Dermis microvascular lymphatic vessel endothelial cell (primary cell): ENCODE measurements at regions not wholly inside any gene's neighbourhood (a gene's known extent, or its start where the extent isn't known, plus 50 kb on each side); places are given as distances from the start of the nearest gene placed in this dataset.
"Not testable (repeated sequence)": the region's sequence is repeated elsewhere in the genome, so short reads cannot be mapped to it uniquely, and the experiment has no call there.

Experiments
- DNase-seq, 2 donors: peaks; one replicate each; pipeline versions ENCODE4 v3.0.0 to v3.0.0-alpha.2; 2010; ENCODE audit warnings: low read depth in 2 of 2

DNA sequence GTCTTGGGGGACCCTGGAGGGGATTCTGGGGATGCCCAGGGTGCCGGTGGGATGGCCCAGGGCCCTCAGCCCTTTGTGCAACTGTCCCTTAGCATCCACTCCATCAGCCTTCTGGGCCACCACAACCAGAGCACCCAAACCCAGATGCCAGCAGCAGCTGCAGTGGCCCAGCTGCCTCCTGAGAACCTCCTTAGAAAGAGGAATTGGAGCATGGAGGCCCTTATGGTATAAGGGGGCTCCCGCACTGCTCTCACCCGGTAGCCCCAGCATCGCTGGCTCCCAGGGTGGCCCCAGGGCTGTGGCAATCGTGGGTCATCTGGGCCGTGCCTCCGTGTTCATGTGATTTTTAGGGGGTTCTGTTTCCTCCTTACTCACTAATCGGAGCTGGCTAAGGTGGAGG is 463.3 kb downstream of the ICE1 start:
- DNase-seq, result no peak

DNA sequence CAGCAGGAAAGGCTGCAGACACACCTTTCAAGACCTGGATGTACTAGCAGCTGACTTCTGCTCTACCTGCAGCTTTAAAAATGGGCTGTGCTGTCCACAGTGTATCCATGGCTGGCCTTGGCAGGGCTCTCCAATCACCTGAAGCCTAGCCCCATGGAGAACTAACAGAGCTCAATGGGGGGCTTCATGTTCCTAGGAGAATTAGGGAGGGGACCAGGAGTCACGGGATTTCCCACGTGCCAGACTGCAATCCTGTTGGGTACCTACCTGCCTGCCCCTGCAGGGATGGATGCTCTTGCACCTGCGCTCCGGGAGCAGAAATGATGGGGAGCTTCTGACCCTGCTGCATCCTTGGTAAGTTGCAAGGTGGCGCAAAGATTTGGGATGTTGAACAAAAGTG is 462.1 kb downstream of the ICE1 start:
- DNase-seq, result no peak

DNA sequence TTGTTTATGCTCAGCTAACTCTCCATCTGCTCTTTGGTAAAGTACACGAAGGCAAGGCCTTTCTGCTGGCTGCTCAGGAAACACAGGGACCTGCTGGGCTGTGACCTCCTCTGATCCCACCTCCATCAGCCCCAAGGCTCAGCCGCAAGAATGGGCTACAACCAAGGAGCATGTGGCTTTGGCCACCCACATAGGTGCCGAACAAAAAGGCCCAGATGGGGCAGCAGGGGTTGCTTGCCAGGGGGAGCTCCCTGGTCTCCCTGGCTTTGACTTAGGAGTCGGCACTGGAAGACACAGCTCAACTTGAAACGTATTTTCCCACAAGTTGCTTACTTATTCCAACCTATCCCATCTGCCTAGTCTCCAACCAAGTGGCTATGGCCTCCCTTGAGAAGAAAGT is 461.1 kb downstream of the ICE1 start:
- no peak for DNase-seq

DNA sequence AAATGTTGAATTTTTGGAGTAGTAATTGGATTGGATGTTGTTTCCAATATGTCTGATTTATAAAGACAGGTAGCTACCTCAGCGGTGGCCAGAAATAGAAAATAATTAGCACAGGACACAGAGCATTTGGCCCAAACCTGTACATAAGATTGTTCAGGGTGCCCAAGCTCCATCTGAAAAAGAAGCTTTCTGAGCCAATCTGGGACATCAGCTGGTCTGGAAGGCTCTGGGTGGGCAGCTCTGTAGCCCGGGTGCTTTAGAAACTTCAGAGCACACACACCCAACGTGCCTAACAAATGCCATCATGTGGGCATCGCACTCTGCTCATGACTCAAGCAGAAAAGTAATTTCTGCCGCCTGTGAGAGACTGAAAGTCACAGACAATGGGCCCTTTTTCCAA is 460.7 kb downstream of the ICE1 start:
- DNase-seq, result no peak

DNA sequence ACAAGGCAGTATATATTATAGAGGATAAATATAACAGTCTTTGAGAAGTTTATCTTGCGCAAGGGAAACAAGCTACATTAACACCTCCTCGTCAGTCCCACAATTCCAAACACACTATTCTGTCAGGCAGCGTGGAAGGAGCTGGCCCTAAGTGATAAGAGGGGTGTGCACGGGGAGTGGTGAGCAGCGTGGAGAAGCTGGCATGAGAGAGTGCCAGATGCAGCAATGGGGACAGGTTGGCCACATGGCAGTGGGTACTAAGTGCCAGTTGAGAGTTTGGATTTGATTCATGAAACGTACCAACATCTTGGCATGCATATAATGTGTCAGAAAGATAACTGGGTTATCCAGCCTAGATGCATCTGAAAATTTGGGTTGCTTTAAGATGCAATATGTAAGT is 460.2 kb downstream of the ICE1 start:
- no peak for DNase-seq

DNA sequence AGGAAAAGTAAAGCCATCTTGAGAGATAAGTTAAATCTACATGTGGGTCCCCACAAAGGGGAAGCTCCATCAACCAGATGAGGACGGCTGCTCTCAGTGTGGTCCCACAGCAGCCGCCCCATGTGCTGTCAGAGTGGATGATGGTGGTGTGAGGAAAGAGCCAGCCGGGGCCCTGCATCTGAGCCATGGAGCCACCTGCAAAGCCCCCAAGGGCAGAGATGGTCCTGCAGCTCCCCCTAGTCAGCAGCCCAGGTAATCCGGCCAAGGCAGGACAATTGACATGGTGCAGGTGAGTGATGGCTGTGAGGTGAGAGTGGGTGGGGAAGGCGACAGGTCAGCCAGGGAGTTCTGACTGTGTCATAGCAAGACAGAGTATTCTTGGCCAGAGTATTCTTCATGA is 458.8 kb downstream of the ICE1 start:
- DNase-seq, result no peak

DNA sequence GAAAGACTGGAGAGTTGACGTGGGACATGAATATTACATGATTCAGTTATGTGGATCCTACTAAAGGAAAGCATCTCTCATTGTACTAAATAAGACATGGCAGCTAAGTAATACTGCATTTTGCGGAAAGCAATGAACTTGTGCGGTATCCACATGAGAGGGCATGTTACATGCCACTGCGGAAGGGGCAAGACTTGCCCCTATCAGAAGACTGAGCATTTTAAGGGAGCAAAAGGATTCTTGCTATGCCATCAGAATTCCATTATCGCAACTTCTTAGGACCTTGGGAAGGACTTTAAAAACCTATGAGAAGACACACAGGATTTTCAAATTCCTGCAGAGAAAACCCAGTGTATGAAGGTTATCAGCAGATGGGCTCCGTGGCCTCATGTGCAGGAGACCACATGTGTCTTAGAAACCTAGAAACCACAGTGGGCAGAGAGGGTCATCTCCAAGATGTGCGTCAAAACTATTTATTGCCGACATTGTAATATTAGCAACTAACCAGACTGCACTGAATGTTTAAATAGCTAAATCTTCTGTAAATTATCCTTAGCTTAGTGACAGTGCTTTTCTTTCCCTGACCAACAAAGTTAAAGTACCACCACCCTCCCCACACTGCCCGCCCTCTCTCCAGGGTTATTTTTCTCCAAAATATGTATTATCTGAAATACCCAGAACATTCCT is 457.7 kb downstream of the ICE1 start:
- no peak for DNase-seq

DNA sequence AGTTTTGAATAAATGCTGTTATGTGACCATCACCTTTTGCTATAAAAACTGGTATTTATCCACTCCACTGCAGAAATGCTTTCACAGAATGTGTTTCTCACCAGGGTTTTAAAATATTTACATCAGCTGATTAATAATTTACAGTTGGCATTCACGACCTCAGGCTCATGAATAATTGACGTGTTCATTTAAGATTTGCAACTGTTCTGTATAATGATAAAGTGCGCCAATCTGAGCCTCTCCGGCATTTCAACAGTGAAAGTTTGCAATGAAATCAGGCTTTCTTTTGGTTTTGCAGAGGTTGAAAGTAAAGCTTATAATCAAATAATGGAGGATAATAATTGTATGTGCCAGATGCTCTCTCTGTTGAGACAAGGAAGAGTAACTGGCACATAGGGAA is 434.9 kb downstream of the ICE1 start:
- DNase-seq, result no peak

DNA sequence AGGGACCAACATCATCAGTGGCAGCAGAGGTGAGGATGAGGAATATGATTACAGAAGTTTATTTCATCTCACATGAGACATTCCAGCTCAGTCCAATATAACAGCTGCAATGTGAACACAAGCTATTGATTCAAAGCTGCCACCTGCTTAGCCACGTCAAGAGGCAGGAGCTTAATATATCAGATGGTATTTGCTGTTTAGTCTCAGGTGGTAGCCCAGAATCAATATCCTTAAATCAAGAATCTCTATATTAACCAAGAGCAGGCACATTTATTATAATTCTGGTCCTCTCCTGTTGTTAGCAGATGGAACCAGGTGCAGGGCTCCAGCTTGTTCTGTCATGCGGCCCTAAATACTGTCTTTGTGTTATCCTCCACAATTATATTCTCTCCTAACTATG is 431.6 kb downstream of the ICE1 start:
- no peak for DNase-seq

DNA sequence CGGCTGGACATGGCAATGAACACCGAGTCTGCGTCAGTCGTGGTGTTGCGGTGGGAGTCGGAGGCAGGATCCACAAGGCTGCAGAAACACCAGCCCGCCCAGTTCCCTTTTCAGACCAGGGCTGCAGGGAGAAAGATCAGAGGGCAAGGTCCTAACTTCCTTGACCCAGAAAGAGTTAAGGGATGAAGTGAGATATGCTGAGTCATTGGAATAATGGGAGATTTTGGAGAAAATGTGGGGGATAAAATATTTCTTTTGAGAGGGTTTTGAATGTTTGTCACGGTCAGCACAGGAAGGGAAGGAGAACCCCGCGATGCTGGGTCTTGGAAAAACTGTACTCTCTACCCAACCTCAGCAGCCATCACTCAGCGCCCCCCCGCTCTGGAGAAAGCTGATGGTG is 416.0 kb downstream of the ICE1 start:
- DNase-seq, result no peak

DNA sequence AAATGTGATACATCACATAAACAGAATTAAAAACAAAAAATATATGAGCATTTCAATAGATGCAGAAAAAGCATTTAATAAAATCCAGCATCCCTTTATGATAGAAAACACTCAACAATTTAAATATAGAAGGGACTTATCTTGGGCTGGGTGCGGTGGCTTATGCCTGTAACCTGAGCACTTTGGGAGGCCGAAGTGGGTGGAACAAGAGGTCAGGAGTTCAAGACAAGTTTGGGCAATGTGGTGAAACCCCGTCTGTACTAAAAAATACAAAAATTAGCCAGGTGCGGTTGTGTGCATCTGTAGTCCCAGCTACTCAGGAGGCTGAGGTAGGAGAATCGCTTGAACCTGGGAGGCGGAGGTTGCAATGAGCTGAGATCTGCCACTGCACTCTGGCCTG is 409.1 kb downstream of the ICE1 start:
- DNase-seq, result not testable (repeated sequence)

DNA sequence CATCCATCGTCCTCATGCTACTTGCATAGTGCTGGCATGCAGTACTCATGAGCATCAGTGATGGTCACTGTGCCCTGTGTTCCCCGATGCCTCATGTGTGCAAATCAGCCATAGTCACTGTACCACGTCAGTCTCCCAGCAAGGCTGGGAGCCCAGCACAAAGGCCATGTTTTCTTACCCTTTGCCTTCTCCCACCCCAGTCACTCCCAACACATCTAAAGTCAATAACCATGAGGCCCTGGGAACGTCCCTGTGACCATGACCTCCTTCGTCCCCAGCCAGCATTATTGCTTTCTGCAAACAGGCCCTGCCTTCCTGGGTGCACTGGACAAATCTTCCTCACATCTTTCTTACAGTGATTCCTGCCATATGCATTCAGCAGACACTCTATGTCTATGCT is 406.1 kb downstream of the ICE1 start:
- DNase-seq, result no peak

DNA sequence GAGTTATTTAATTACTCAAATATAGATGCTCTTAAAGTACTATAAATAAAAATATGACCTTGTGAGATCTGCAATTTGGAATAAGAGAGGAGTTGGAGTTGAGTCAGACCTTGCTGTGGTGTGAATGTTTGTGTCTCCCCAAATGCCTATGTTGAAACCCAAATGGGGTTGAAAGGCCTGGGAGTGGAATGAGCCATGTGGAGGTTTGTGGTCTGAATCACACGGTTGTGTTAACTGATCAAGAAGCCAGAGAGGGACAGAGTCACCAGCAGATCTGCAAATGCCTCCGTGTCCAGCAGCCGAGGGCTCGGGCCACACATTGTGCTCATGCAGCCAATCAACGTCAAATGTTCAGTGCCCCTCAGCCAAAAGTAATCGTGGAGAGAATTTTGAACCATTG is 404.4 kb downstream of the ICE1 start:
- DNase-seq, result no peak

DNA sequence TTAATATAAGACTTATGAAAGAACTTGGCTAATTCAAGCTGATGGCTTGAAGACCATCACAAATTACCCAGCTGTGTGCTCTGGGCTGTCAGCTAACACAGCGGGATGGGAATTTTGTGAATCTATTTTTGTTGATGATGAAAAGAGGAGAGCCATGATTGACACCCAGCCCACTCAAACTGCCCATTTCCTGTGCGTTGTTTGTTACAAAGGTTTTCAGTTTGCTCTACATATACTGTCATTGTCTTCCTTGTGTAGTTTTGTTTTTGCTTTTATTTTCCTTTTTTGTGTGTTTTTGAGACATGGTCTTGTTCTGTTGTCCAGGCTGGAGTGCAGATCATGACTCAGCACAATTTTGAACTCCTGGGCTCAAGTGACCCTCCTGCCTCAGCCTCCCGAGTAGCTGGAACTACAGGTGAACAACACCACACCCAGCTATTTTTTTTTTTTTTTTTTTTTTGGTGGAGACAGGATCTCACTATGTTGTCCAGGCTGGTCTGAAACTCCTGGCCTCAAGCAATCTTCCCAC is 400.3 kb downstream of the ICE1 start:
- DNase-seq, result no peak

DNA sequence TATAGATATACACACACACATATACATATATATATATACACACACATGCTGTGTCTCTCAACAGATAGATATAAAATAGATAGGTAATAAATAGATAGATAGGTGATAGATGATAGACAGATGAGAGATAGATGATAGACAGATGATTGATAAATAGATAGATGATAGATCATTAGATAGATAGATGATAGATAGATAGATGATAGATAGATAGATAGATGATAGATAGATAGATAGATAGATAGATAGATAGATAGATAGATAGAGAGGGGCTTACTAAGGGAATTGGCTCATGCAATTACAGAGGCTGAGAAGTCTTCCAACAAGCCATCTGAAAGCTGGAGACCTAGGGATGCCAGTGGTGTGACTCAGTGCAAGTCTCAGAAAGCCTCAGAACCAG is 394.5 kb downstream of the ICE1 start:
- no peak for DNase-seq

DNA sequence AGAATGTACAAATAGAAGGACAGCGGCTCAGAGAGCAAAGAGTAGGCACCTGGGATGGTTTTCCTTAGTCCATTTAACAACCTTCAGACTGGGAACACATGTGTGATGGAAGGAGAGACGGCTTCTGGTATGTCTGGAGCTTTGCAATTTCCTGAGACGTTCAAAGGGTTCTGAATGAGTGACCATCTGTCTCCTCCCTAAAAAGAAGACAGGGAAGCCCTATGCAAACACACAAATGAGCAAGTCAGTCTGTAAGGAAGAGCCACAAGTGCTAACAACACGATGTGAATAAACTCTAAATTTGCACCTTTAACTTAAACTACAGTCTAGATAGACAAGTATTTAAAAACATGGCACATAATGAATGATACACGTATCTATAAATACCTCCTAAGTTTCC is 391.0 kb downstream of the ICE1 start:
- no peak for DNase-seq

DNA sequence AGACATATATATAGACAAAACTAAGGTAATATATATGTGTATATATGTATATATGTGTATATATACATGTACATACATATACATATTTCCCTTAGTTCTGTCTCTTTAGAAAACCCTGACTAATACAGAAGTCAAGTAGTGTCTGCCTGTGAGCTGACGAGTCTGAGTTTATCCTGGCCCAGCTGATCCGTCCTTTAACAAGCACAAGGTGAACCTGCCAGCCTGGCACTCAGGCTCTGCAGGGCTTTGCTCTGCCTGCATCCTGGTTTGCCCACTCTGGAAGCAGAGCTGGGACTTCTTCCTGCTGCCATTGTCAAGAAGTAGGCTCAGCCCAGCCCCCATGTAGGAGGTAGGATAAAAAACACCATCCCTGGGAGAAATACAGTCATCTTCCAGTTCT is 388.0 kb downstream of the ICE1 start:
- DNase-seq, result no peak

DNA sequence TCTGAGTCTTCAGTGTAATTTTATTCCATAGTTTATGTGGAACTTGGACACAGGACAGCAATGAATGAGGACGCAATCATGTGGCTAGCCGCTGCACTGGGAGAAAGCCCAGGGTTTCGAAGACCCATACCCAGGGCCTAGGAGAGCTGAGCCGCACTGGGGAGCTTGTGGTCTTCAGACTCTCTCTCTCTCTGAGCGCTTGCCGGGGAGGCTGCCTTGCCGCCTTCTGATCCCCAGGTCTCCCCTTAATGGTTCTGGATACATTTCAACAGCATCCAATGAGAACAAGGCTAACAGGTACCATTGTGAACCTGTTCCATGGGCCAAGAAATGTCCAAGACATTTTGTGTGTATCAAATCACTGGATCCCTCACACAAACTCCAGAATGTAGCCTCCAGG is 383.4 kb downstream of the ICE1 start:
- no peak for DNase-seq

DNA sequence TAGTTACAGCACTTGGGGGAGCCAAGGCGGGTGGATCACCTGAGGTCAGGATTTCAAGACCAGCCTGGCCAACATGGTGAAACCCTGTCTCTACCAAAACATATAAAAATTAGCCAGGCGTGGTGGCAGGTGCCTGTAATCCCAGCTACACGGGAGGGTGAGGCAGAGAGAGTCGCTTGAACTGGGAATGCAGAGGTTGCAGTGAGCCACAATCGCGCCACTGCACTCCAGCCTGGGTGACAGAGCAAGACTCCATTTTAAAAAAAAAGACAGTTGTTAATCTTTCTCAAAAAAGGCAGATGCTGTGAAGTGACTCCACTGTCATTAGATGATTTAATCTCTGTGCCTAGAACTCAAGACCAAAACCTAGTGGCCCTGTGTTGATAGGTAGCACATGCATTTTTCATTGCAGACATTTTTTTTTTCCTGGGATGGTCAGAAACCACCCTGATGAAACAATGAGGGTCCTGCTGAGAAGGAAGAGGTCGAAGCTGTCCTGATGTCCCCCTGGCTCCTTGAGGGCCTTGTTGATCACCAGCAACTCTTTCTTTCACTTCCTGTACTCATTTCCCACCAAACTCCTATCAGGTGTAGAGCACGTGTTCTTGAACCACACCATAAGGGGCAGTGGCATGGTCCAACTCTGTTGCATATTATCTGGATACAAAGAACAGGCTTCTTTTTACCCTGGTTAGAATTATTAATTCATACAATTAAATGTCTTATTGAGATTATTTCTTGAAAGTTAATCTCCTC is 382.2 kb downstream of the ICE1 start:
- DNase-seq, result no peak

DNA sequence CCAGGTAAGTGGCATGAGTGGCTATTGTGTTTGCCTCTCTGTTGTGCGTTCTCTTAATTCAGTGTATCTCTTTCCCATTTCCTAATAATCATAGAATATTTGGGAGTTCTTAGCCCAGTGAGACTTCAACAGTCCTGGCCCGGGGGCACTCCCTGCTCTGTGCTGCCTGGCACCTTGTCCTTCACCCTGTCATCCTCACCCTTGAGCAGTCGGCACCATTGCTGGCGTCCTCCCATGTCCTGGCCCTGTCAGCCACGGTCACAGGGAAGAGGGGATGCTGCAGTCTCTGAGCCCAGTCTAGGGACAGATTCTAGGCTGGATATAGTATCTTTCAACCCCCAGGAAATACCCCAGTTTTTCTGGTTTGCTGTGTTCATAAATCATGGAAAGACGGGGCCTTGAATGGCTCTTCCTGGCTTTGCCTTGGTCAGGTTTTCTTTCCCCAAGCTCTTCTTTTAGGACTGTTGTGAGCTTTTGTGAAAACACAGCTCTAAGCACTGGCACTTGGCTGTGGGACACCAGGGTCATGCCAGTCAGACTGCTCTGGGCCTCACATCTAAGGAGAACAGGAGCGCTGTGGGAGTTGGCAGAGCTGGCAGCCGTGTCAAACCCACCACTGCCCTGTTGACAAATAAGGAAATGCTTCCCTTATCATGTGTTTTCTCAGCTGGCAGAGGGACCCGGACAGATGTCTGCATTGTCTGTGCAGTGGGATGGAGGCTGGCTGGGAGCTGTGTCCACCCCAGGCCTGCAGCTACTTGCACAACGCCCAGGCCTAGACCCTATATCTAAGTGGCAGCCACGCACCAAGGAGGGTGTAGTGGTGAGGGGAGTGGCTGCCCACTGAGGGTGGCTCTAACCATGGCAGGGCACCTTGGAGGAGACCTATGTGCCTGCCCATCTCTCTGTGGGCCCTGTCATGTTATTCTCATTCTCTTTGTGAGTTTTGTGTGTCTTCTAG is 378.6 kb downstream of the ICE1 start:
- no peak for DNase-seq

DNA sequence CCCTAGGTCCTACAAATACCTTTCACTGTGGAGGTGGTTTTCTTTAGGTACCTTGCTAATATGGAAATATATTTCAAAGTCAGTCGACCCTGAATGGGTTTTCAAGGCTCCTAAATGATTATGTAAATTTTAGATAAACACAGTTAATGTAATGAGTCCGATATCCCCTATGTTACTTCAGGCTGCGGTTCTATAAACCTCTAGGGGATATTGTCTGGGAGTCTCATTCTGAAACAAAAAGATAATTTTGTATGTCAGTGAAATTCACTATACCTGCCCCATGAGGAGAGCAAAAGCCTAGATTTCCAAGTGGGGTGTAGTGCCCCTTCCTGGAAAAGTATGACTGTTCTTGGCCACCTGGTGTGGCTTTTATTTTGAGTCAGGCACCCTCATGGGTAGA is 377.3 kb downstream of the ICE1 start:
- no peak for DNase-seq

DNA sequence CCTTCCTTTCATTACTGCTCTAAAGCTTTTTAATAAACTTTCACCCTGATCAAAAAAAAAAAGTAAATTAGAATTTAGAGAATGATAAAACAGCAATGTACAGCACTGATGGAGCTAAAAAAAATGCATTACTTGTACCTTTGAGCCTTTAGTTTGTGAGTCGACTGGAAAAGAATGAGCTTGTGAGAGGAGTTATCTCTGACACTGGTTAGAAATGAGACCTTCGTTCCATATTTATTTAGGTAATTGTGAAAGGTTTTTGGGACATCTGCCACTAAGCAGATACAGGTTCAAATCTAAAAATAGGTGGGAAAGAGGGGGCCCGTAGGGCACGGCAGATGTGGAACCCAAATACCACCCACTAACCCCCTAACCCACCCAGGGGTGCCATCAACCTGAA is 376.8 kb downstream of the ICE1 start:
- DNase-seq, result no peak
